Neural cell (in vitro differentiated cells): ENCODE measurements at regions not wholly inside any gene's neighbourhood (a gene's known extent, or its start where the extent isn't known, plus 50 kb on each side); places are given as distances from the start of the nearest gene placed in this dataset.

Source experiments
- EZH2 ChIP-seq: fragments of 200-600, 300-800 bp; shearing (Covaris generic), sonication (generic); IDR thresholded peaks from 2 replicates; pipeline ENCODE4 v1.6.1; 2014; ENCODE audit warnings: antibody characterized with exemption, low read length, borderline replicate concordance, mild to moderate bottlenecking; ENCODE audit not compliant: insufficient read depth, poor library complexity, severe bottlenecking
- POLR2AphosphoS5 ChIP-seq: IDR thresholded peaks from 2 replicates; pipeline ENCODE4 v1.6.1; 2012
- TF ChIP-seq, protein P1 (sequence below): fragments of 450-650 bp; IDR thresholded peaks from 2 replicates; pipeline ENCODE4 v1.5.1; 2014; ENCODE audit warnings: antibody characterized with exemption, mild to moderate bottlenecking, moderate library complexity; ENCODE audit not compliant: poor library complexity, severe bottlenecking

DNA sequence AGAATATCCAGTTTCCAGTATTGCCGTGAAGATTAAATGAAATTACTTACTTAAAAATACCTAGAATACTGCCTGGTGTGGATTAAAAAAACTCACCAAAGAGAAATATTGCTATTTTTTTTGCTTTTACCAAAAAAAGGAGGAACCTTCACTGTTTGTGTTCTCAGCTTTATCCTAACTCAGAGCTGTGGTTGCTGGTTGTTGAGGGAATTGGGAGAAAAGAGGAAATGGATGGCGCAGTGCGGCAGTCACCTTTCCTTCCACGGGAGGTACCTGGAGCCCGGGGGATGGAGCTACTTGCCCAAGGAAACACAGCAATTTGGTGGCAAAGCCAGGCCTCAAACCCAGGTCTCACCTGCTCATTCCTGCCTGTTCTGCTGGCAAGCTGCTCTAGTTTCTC, 270.3 kb downstream of the RPLP1 start:
- TF ChIP-seq POLR2AphosphoS5 = no peak
- no peak for TF ChIP-seq EZH2
- TF ChIP-seq, protein P1, sequence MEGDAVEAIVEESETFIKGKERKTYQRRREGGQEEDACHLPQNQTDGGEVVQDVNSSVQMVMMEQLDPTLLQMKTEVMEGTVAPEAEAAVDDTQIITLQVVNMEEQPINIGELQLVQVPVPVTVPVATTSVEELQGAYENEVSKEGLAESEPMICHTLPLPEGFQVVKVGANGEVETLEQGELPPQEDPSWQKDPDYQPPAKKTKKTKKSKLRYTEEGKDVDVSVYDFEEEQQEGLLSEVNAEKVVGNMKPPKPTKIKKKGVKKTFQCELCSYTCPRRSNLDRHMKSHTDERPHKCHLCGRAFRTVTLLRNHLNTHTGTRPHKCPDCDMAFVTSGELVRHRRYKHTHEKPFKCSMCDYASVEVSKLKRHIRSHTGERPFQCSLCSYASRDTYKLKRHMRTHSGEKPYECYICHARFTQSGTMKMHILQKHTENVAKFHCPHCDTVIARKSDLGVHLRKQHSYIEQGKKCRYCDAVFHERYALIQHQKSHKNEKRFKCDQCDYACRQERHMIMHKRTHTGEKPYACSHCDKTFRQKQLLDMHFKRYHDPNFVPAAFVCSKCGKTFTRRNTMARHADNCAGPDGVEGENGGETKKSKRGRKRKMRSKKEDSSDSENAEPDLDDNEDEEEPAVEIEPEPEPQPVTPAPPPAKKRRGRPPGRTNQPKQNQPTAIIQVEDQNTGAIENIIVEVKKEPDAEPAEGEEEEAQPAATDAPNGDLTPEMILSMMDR = no peak
